SK-N-MC (cell line): ENCODE measurements at regions not wholly inside any gene's neighbourhood (a gene's known extent, or its start where the extent isn't known, plus 50 kb on each side); places are given as distances from the start of the nearest gene placed in this dataset.

Experiments used
- EZH2 ChIP-seq: fragments of 200-600 bp; sonication (generic); IDR thresholded peaks from one replicate; pipeline ENCODE4 v1.6.1; 2017; ENCODE audit warnings: antibody characterized with exemption
- POLR2AphosphoS5 ChIP-seq: IDR thresholded peaks from 2 replicates; pipeline ENCODE4 v1.6.1; 2012; ENCODE audit warnings: mild to moderate bottlenecking, low read depth, low read length, borderline replicate concordance

DNA sequence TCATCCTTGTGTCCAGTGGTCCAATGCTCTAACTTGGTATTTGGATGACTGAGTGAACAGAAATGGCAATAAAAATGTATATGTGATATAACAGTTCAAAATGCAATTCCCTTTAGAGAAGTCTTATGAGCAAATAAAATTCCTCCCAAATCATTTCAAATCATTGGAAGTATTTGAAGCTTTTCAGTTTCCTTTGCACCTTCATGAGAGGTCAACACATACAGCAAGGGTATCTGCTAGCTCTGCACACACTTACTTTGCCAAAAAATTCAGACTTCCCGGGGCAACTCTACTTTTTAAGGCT, 423.7 kb downstream of the ATP23 start:
- TF ChIP-seq POLR2AphosphoS5 (no peak), EZH2 (no peak)
